H9 (cell line): ENCODE measurements at regions not wholly inside any gene's neighbourhood (a gene's known extent, or its start where the extent isn't known, plus 50 kb on each side); places are given as distances from the start of the nearest gene placed in this dataset.

Experiments
- DNase-seq: peaks from one replicate; pipeline ENCODE4 v3.0.0-alpha.2; 2017
- H2AFZ ChIP-seq: one replicate; pipeline ENCODE4 v1.6.1; 2013; ENCODE audit warnings: mild to moderate bottlenecking, low read length, control low read depth, moderate library complexity
- H2AK5ac ChIP-seq: 2 replicates; pipeline ENCODE4 v1.6.1; 2013; ENCODE audit warnings: low read length, control low read depth, mixed read lengths; ENCODE audit not compliant: insufficient read length
- H2BK120ac ChIP-seq: one replicate; pipeline ENCODE4 v1.6.1; 2013; ENCODE audit warnings: low read depth, mild to moderate bottlenecking, low read length, control low read depth, inconsistent platforms; ENCODE audit not compliant: poor library complexity, severe bottlenecking
- H2BK12ac ChIP-seq: 2 replicates; pipeline ENCODE4 v1.6.1; 2013; ENCODE audit warnings: low read length, control low read depth, mixed read lengths, low read depth; ENCODE audit not compliant: insufficient read length
- H2BK15ac ChIP-seq: 2 replicates; pipeline ENCODE4 v1.6.1; 2013; ENCODE audit warnings: low read depth, low read length, control low read depth
- H2BK20ac ChIP-seq: one replicate; pipeline ENCODE4 v1.6.1; 2013; ENCODE audit warnings: low read depth, mild to moderate bottlenecking, low read length, control low read depth, inconsistent platforms; ENCODE audit not compliant: poor library complexity, severe bottlenecking
- H2BK5ac ChIP-seq: 2 replicates; pipeline ENCODE4 v1.6.1; 2013; ENCODE audit warnings: low read length, control low read depth, mixed read lengths; ENCODE audit not compliant: insufficient read length
- H3K14ac ChIP-seq: 2 replicates; pipeline ENCODE4 v1.6.1; 2013; ENCODE audit warnings: low read length, control low read depth; ENCODE audit not compliant: insufficient read depth
- H3K18ac ChIP-seq: 2 replicates; pipeline ENCODE4 v1.6.1; 2013; ENCODE audit warnings: low read depth, mild to moderate bottlenecking, mixed read lengths, low read length, control low read depth; ENCODE audit not compliant: insufficient read length
- H3K23ac ChIP-seq: 2 replicates; pipeline ENCODE4 v1.6.1; 2013; ENCODE audit warnings: low read length, control low read depth, mixed read lengths, low read depth; ENCODE audit not compliant: insufficient read length
- H3K23me2 ChIP-seq: 2 replicates; pipeline ENCODE4 v1.6.1; 2013; ENCODE audit warnings: low read depth, mild to moderate bottlenecking, mixed read lengths, low read length, control low read depth; ENCODE audit not compliant: insufficient read length, poor library complexity, severe bottlenecking
- H3K27ac ChIP-seq: 2 replicates; pipeline ENCODE4 v1.5.1; 2013; ENCODE audit warnings: low read length, control low read depth, mixed read lengths, low read depth; ENCODE audit not compliant: insufficient read length
- H3K27me3 ChIP-seq: 2 replicates; pipeline ENCODE4 v1.6.1; 2013; ENCODE audit warnings: low read length, control low read depth, inconsistent platforms; ENCODE audit not compliant: insufficient read depth
- H3K4ac ChIP-seq: 2 replicates; pipeline ENCODE4 v1.6.1; 2013; ENCODE audit warnings: low read depth, mild to moderate bottlenecking, control low read depth, inconsistent platforms, low read length, moderate library complexity
- H3K4me1 ChIP-seq: 2 replicates; pipeline ENCODE4 v1.6.1; 2013; ENCODE audit warnings: low read length, control low read depth, inconsistent platforms; ENCODE audit not compliant: insufficient read depth
- H3K4me2 ChIP-seq: 2 replicates; pipeline ENCODE4 v1.6.1; 2013; ENCODE audit warnings: low read length, control low read depth, mixed read lengths; ENCODE audit not compliant: insufficient read length, insufficient read depth
- H3K56ac ChIP-seq: 2 replicates; pipeline ENCODE4 v1.6.1; 2013; ENCODE audit warnings: low read depth, mild to moderate bottlenecking, mixed read lengths, low read length, control low read depth; ENCODE audit not compliant: insufficient read length
- H3K79me1 ChIP-seq: 2 replicates; pipeline ENCODE4 v1.6.1; 2013; ENCODE audit warnings: low read depth, mild to moderate bottlenecking, moderate library complexity, low read length, control low read depth, inconsistent platforms; ENCODE audit not compliant: insufficient read depth, poor library complexity, severe bottlenecking
- H3K79me2 ChIP-seq: 2 replicates; pipeline ENCODE4 v1.6.1; 2013; ENCODE audit warnings: low read length, control low read depth, inconsistent platforms; ENCODE audit not compliant: insufficient read depth
- H3K9ac ChIP-seq: 2 replicates; pipeline ENCODE4 v1.6.1; 2013; ENCODE audit warnings: low read length, control low read depth, mixed read lengths; ENCODE audit not compliant: insufficient read length; ENCODE audit errors: extremely low read depth
- H3K9me3 ChIP-seq: one replicate; pipeline ENCODE4 v1.6.1; 2013; ENCODE audit warnings: low read depth, low read length, inconsistent platforms; ENCODE audit not compliant: control insufficient read depth
- H3T11ph ChIP-seq: one replicate; pipeline ENCODE4 v1.6.1; 2013; ENCODE audit warnings: mild to moderate bottlenecking, low read length, control low read depth, inconsistent platforms
- H4K20me1 ChIP-seq: one replicate; pipeline ENCODE4 v1.6.1; 2013; ENCODE audit not compliant: control insufficient read depth, insufficient read length, insufficient read depth
- H4K5ac ChIP-seq: 2 replicates; pipeline ENCODE4 v1.6.1; 2013; ENCODE audit warnings: low read depth, mild to moderate bottlenecking, mixed read lengths, low read length, control low read depth; ENCODE audit not compliant: insufficient read length
- H4K8ac ChIP-seq: replicated peaks from 2 replicates; pipeline ENCODE4 v1.6.1; 2013; ENCODE audit warnings: low read length, control low read depth, mixed read lengths, low read depth; ENCODE audit not compliant: insufficient read length
- H4K91ac ChIP-seq: 2 replicates; pipeline ENCODE4 v1.6.1; 2013; ENCODE audit warnings: low read depth, mild to moderate bottlenecking, moderate library complexity, mixed read lengths, low read length, control low read depth; ENCODE audit not compliant: insufficient read length
- H3K27ac Mint-ChIP-seq, 3 experiments: 2 replicates in 2 of 3; 3 replicates in 1 of 3; pipeline ENCODE4 v1.8.0; 2020 to 2021; ENCODE audit warnings: mixed read lengths in 3 of 3, mild to moderate bottlenecking in 1 of 3, moderate library complexity in 1 of 3
- H3K27me3 Mint-ChIP-seq: 2 replicates; pipeline ENCODE4 v1.8.0; 2021; ENCODE audit warnings: low read depth, mild to moderate bottlenecking, moderate library complexity, mixed read lengths
- H3K36me3 Mint-ChIP-seq, 3 experiments: 2 replicates in 2 of 3; 3 replicates in 1 of 3; pipeline ENCODE4 v1.8.0; 2020 to 2021; ENCODE audit warnings: low read depth in 3 of 3, mixed read lengths in 3 of 3; ENCODE audit not compliant: insufficient read depth in 1 of 3
- H3K4me1 Mint-ChIP-seq, 2 experiments: 2 replicates each; pipeline ENCODE4 v1.8.0; 2020; ENCODE audit warnings: mixed read lengths in 2 of 2
- H3K4me3 Mint-ChIP-seq, 2 experiments: 2 replicates in 1 of 2; 3 replicates in 1 of 2; pipeline ENCODE4 v1.8.0; 2020 to 2021; ENCODE audit warnings: mild to moderate bottlenecking in 2 of 2, mixed read lengths in 2 of 2, moderate library complexity in 1 of 2
- H3K9me3 Mint-ChIP-seq, 2 experiments: 2 replicates in 1 of 2; 3 replicates in 1 of 2; pipeline ENCODE4 v1.8.0; 2020; ENCODE audit warnings: mild to moderate bottlenecking in 2 of 2, mixed read lengths in 2 of 2, moderate library complexity in 1 of 2
- CTCF ChIP-seq: fragments of 200-600 bp; sonication (generic); conservative IDR thresholded peaks from 3 replicates; pipeline ENCODE4 v1.8.0; 2021; ENCODE audit warnings: antibody characterized with exemption, mild to moderate bottlenecking
- WGBS: extraction: QIAGEN DNeasy Blood & Tissue Kit; methylation state at CpG from one replicate; pipeline ENCODE4 v1.1.7; 2013; ENCODE audit warnings: missing lambda C conversion rate, low lambda C conversion rate, mixed read lengths; ENCODE audit not compliant: insufficient read length; ENCODE audit errors: extremely low coverage; 5-methylcytosine and 5-hydroxymethylcytosine counted together

GRCh38 chr10:89966211-89966610 is 264.8 kb downstream of the KIF20B start:
- no peak overlapping the region for H3K4me2 ChIP-seq
- H3K4me1 ChIP-seq: no peaks in the 10 kb centered on the region
- no peaks in the 10 kb centered on the region for H4K20me1 ChIP-seq
- H3K56ac ChIP-seq: no peak overlapping the region
- no peak overlapping the region for H4K91ac ChIP-seq
- H2BK120ac ChIP-seq: no peak overlapping the region
- H3K23ac ChIP-seq: no peak overlapping the region
- no peak overlapping the region for H2BK5ac ChIP-seq
- no peak for TF ChIP-seq CTCF
- no peak overlapping the region for H2BK15ac ChIP-seq
- Mint-ChIP-seq H3K27ac (no peak overlapping the region), H3K27me3 (peaks cover 31% of the 10 kb centered on the region), H3K9me3 (no peaks in the 10 kb centered on the region), H3K36me3 (no peaks in the 10 kb centered on the region), H3K4me3 (no peak overlapping the region), H3K4me1 (no peaks in the 10 kb centered on the region)
- H3K4ac ChIP-seq: no peak overlapping the region
- DNase-seq: no peak
- H2AK5ac ChIP-seq: no peak overlapping the region
- no peak overlapping the region for H3K9ac ChIP-seq
- H3T11ph ChIP-seq: no peak overlapping the region
- no peak overlapping the region for H3K18ac ChIP-seq
- H3K27ac ChIP-seq: no peak overlapping the region
- H3K79me1 ChIP-seq: no peaks in the 10 kb centered on the region
- H2BK12ac ChIP-seq: no peak overlapping the region
- H4K8ac ChIP-seq: no peak overlapping the region
- H2AFZ ChIP-seq: no peak overlapping the region
- H4K5ac ChIP-seq: no peak overlapping the region
- no peaks in the 10 kb centered on the region for H3K23me2 ChIP-seq
- H3K27me3 ChIP-seq: no peaks in the 10 kb centered on the region
- no peak overlapping the region for H2BK20ac ChIP-seq
- WGBS: no CpG with 5 or more reads among the region's 1 CpG
- no peaks in the 10 kb centered on the region for H3K9me3 ChIP-seq
- H3K79me2 ChIP-seq: no peaks in the 10 kb centered on the region
- H3K14ac ChIP-seq: no peak overlapping the region
